Esophagus muscularis mucosa (tissue), 4 donors: ENCODE measurements at regions not wholly inside any gene's neighbourhood (a gene's known extent, or its start where the extent isn't known, plus 50 kb on each side); places are given as distances from the start of the nearest gene placed in this dataset.

Source experiments
- DNase-seq: peaks from one replicate; pipeline ENCODE4 v3.0.0-alpha.2; 2017; ENCODE audit errors: extremely low spot score
- H3K27ac ChIP-seq, 4 donors: fragments of 200-600 bp; sonication (generic); replicated peaks in 1 of 4; 1 replicate in 3 of 4; 2 replicates in 1 of 4; pipeline ENCODE4 v1.5.1; 2016 to 2019; ENCODE audit warnings: mild to moderate bottlenecking in 1 of 4
- H3K27me3 ChIP-seq, 4 donors: fragments of 200-600 bp; sonication (generic); one replicate each; pipeline versions ENCODE4 v1.5.1 to v1.6.0; 2016 to 2019
- H3K36me3 ChIP-seq, 4 donors: fragments of 200-600 bp; sonication (generic); one replicate each; pipeline ENCODE4 v1.5.1; 2016 to 2019
- H3K4me1 ChIP-seq, 4 donors: fragments of 200-600 bp; sonication (generic); one replicate each; pipeline ENCODE4 v1.5.1; 2016 to 2019
- H3K4me3 ChIP-seq, 4 donors: fragments of 200-600 bp; sonication (generic); 1 replicate in 2 of 4; 2 replicates in 2 of 4; pipeline ENCODE4 v1.5.1; 2016 to 2019; ENCODE audit warnings: mild to moderate bottlenecking in 4 of 4, moderate library complexity in 1 of 4
- H3K9me3 ChIP-seq, 4 donors: fragments of 200-600 bp; sonication (generic); 1 replicate in 3 of 4; 2 replicates in 1 of 4; pipeline ENCODE4 v1.5.1; 2016 to 2019
- CTCF ChIP-seq, 3 experiments: fragments of 200-600 bp in 2 of 3; fragments of 450-650 bp in 1 of 3; sonication (generic) in 2 of 3; IDR thresholded peaks; one replicate each; pipeline ENCODE4 v1.5.1; 2017 to 2019; ENCODE audit warnings: antibody characterized with exemption in 3 of 3, mild to moderate bottlenecking in 2 of 3, moderate library complexity in 1 of 3
- EP300 ChIP-seq: sonication (generic); formaldehyde crosslinking; IDR thresholded peaks from one replicate; pipeline ENCODE4 v1.6.1; 2017; ENCODE audit warnings: antibody characterized with exemption
- POLR2A ChIP-seq: fragments of 450-650 bp; IDR thresholded peaks from one replicate; pipeline ENCODE4 v1.6.1; 2017; ENCODE audit warnings: antibody characterized with exemption, moderate library complexity, mild to moderate bottlenecking, low read depth
- POLR2AphosphoS5 ChIP-seq, 2 donors: sonication (generic); formaldehyde crosslinking; IDR thresholded peaks; one replicate each; pipeline ENCODE4 v1.6.1; 2017; ENCODE audit warnings: antibody characterized with exemption in 2 of 2
- whole genome bisulfite sequencing: methylation state at CpG from one replicate; pipeline ENCODE4 v1.1.5; 2018; 5-methylcytosine and 5-hydroxymethylcytosine counted together
- intact Hi-C: fragments of 100-400 bp; cut with DNase I; formaldehyde crosslinking; loops from one replicate; pipeline ENCODE4 v1.15.1; 2023

DNA sequence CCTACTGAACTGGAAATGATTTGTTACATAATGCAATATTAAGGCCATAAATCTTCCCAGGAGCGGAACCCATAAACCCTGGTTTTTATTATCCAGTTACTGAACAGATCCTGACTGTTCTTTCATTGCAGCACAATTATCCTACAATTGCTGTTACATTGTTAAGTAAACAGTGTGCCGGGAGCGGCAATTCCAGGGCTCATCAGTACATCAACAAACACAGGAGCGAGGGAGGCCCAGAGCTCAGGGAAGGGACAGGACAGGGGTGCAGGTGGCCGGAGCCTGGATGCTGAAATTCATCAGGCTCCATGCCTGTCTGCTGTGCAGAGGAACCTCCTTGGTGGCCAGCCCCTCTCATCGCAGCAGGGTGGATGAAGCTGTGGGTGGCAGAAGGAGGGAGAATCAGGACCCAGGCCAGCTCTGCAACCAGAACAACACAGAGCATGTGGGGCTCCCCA, 544.7 kb downstream of the NPHP4 start:
- peaks cover 0 to 6% (median 0%) of the 10 kb centered on the region in 4 donors for H3K9me3 ChIP-seq
- no peak overlapping the region for H3K4me3 ChIP-seq
- intact Hi-C loops, result no loop called here
- no peaks in the 10 kb centered on the region for H3K36me3 ChIP-seq
- no peaks in the 10 kb centered on the region for H3K4me1 ChIP-seq
- TF ChIP-seq POLR2A (no peak), CTCF (IDR thresholded peaks at IDR 0.05) (no peak), POLR2AphosphoS5 (IDR thresholded peaks at IDR 0.05) (no peak), EP300 (no peak)
- WGBS, result 31% methylated on average over 5 of the region's 6 CpGs
- DNase-seq, result no peak
- no peak overlapping the region for H3K27ac ChIP-seq
- H3K27me3 ChIP-seq, result peaks cover 0 to 83% (median 0%) of the 10 kb centered on the region in 4 donors

DNA sequence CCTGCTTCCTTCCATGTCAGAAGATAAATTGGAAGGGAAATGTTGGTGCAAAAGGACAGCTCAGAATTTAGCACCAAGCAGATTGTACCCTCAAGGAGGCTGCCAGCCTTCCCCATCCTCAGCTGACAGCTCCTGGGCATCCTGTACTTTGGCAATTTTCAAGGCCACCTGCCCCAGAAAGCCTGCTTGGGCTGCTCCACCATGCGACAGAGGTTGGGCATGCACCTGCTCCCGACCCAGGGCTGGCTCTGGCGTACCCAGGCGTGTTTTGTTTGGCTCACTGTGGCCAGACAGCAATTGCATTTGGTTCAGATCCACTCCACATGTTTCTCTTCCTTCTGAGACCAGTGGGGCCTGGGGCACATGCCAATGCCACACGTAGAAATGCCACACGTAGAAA, 547.8 kb downstream of the NPHP4 start:
- TF ChIP-seq CTCF (IDR thresholded peaks at IDR 0.05) (no peak), POLR2AphosphoS5 (IDR thresholded peaks at IDR 0.05) (no peak), POLR2A (no peak), EP300 (no peak)
- no peak overlapping the region for H3K27ac ChIP-seq
- H3K27me3 ChIP-seq, result peaks cover 0 to 74% (median 0%) of the 10 kb centered on the region in 4 donors
- H3K4me1 ChIP-seq, result no peaks in the 10 kb centered on the region
- WGBS, result 80% methylated on average over 1 of the region's 6 CpGs
- H3K36me3 ChIP-seq, result no peaks in the 10 kb centered on the region
- no peak for DNase-seq
- intact Hi-C loops, result no loop called here
- no peak overlapping the region for H3K4me3 ChIP-seq
- H3K9me3 ChIP-seq, result peaks cover 0 to 11% (median 8%) of the 10 kb centered on the region in 4 donors

DNA sequence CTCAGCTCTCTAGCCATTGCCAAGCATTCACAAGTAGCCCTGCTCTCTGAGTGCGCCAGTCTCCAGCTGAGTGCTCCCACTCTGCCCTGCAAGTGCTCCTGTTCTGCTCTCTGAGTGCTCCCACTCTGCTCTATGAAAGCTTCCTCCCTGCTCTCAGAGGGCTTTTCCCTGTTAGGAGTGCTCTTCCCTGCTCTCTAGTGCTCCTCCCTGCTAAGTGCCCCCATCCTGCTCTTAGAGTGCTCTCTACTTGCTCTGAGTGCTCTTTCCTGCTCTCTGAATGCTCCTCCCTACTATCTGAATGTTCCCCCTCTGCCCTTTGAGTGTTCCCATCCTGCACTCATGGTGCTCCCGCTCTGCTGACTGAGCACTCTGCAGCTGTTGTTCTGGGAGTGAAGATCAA, 555.4 kb downstream of the NPHP4 start:
- Histone ChIP-seq H3K27ac (no peak overlapping the region), H3K36me3 (no peaks in the 10 kb centered on the region), H3K9me3 (peaks cover 0 to 29% (median 17%) of the 10 kb centered on the region in 4 donors), H3K4me3 (no peak overlapping the region), H3K4me1 (no peaks in the 10 kb centered on the region), H3K27me3 (peaks cover 0 to 77% (median 0%) of the 10 kb centered on the region in 4 donors)
- intact Hi-C loops, result no loop called here
- no peak for DNase-seq
- WGBS, result 95% methylated on average over 2 of the region's 2 CpGs
- TF ChIP-seq CTCF (IDR thresholded peaks at IDR 0.05), result no peak
- TF ChIP-seq EP300, result no peak
- TF ChIP-seq POLR2A, result no peak

- Histone ChIP-seq H3K9me3 (peaks cover 0 to 29% (median 17%) of the 10 kb centered on the region in 4 donors), H3K27me3 (peaks cover 0 to 79% (median 0%) of the 10 kb centered on the region in 4 donors), H3K36me3 (no peaks in the 10 kb centered on the region), H3K4me3 (no peak overlapping the region), H3K4me1 (no peaks in the 10 kb centered on the region), H3K27ac (no peak overlapping the region)
- TF ChIP-seq POLR2A (no peak), EP300 (no peak), CTCF (IDR thresholded peaks at IDR 0.05) (no peak), POLR2AphosphoS5 (IDR thresholded peaks at IDR 0.05) (no peak)
- DNase-seq, result no peak
- WGBS, result 61% methylated on average over 6 of the region's 6 CpGs
- intact Hi-C loops, result no loop called here
Observed at GRCh38 chr1:5435414-5435813, 556.8 kb downstream of the NPHP4 start.

GRCh38 chr1:5432436-5432835, 559.8 kb downstream of the NPHP4 start:
- no peak for TF ChIP-seq POLR2AphosphoS5 (IDR thresholded peaks at IDR 0.05)
- TF ChIP-seq CTCF (IDR thresholded peaks at IDR 0.05), result no peak
- no peak for TF ChIP-seq POLR2A
- TF ChIP-seq EP300, result no peak
- Histone ChIP-seq H3K36me3 (no peaks in the 10 kb centered on the region), H3K4me3 (no peak overlapping the region), H3K27ac (no peak overlapping the region), H3K4me1 (no peaks in the 10 kb centered on the region), H3K9me3 (peaks cover 0 to 4% (median 0%) of the 10 kb centered on the region in 4 donors), H3K27me3 (peaks cover 0 to 96% (median 0%) of the 10 kb centered on the region in 4 donors)
- WGBS, result 76% methylated on average over 5 of the region's 5 CpGs
- intact Hi-C loops, result no loop called here
- DNase-seq, result no peak
